ENCODE measurements at regions not wholly inside any gene's neighbourhood (a gene's known extent, or its start where the extent isn't known, plus 50 kb on each side); places are given as distances from the start of the nearest gene placed in this dataset.

GRCh38 chr4:180727478-180727877 is 1515.7 kb upstream of the TENM3 start:
- TF ChIP-seq POLR2A (IDR thresholded peaks at IDR 0.05) (no peak), CTCF (IDR thresholded peaks at IDR 0.05) (no peak)
